ENCODE measurements at regions not wholly inside any gene's neighbourhood (a gene's known extent, or its start where the extent isn't known, plus 50 kb on each side); places are given as distances from the start of the nearest gene placed in this dataset.
"Not testable (repeated sequence)": the region's sequence is repeated elsewhere in the genome, so short reads cannot be mapped to it uniquely, and the experiment has no call there.

DNA sequence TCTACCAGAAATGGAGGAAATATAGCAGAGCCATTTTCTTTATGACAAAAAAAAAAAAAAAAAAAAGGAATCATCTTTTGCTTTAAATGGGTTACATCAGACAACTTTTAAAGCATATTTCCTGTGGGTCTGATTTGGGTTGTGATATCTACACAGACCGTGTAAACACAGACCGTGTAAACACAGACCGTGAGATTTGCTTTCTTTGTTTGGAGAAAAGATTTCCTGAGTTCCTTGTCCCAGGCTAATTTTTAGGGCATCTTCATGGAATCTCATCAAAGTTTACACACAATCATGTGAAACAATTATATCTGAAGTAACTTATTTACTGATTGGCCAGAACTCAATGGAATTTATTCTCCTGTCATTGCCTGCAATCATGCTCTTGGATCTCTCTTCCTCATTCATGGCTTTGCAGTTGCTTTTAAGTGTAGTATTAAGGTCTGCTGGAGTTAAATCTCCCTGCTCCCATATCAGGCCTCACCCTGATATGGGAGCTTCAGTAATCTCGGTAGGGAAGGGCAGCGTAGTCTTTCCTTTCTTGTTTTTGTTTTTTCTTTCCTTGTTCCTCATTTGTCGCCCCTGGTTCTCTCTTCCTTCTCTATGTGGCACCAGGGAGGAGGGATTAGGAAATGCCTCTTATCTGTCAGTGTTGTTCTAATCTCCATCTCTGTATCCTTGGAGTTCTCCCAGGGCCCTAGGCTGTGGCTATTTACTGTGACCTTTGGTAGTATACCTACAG lies 248.6 kb upstream of the JADE1 start:
- no peak for DNase-seq

DNA sequence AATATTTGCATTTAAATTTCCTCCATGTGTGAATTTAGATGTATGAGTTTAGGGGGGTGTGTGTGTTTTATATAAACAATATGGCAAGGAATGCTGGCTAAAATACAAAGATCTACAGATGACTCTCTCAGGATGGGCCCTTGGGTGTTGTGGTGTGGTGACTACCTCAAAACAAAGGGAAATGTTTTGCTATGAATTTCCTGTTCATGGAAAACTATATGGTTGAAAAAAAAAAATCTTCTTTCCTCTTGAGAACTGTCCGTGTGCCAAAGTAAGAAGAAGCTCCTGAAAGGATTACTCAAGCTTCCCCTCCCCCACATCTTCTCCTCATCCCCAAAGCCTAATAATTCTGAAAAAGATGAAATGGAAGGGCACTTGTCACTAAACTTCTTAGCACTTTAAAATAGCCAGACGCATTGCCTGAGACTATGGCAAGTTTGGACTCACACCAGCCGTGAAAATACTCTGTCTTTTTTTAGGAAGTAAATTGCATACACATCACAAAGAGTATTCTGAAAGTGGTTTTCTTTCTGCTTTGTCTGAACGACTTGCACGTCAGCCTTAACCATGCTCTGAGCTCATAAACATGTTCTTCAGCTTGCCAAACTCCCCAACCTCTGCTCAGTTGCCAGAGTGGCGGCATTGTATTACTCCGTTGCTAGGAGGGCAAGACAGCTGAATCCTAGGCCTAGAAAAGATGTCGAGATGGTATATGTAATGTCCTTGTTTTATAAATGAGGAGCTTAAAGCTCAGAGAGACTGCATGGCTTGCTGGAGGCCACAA lies 250.4 kb upstream of the JADE1 start:
- DNase-seq: peak; percentile 13

DNA sequence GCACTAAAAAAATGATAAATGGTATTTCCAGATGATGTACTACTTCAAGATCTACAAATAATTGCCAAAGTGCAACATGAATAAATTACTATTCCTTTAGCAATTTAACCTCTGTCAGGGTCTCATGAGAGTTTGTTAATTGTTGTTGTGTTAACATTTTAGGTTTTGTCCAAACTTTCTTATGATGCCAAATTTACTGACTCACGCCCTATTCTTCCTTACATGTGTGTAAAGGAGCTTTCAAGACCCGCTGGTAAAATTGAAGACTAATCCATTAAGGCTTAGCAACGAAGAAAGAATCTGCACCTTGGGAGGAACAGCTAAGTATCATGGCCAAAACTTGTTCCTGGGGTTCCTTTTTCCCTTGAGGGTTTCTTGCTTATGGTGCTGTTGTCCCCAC lies 252.7 kb upstream of the JADE1 start:
- DNase-seq: no peak

DNA sequence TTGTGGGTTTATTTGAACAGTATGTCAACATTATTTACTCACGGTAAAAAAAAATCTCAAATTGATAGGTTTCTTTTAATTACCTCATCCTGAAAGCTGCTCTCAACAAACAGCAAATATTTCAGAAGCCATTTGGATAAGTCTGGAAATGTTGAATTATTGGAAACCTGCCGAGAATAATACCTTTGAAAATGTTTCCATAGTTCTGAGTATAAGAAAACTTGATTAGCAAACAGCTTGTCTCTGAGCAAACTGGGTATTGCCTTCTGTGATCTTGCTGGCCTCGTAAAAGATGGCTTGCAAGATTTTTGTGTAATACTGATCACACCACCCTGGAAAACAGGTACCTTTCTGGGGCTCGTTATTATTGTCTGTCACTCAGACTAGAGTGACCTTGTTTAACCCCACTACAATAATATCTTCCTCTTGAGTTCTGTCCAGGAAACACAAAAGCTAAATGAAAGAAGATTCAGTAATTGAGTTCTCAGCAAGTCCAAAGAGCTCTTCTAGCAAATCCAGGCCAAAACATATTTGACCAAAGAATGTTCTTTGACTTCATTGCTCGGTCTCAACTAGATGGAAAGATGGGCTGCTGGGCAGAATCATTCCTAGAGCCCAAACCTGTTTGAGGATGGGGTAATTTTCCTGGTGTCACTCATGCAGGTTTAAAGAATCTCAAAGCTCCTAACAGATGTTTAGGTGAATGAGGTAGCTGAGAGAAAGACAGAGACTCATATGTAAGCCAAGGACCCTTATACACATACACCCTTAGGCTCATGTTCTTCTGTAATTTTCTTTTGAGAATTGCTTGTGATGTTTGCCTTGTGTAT lies 255.6 kb upstream of the JADE1 start:
- peak; percentile 61 for DNase-seq

DNA sequence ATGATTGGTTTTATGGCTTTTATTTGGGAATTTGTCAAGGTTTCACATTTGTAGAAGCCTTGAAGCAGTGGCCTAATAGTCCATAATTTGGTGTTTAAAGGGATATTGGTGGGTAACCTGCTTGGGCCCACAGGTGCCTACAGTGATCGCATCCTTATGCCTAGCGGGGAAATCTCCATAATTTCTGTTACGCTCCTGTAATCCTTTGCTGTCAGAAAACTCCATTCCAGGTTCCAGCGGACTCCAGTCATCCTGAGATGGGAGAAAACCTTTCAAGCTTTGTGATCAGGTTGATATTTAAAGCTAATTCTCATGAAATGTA lies 257.0 kb upstream of the JADE1 start:
- peak; percentile 42 for DNase-seq

DNA sequence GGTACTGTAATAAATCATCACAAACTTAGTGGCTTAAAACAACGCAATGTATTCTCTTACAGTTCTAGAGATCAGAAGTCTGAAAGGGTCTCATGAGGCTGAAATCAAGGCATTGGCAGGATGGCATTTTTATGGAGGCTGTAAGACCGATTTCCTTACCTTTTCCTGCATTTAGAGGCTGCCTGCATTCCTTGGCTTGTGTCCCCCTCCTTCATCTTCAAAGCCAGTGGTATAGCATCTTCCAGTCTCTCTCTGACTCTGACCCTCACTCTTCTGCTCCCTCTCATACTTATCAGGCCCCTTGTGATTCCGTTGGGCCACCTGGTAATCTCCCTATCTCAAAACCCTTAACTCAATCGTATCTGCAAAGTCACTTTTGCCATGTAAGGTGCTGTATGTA lies 258.2 kb upstream of the JADE1 start:
- no peak for DNase-seq

DNA sequence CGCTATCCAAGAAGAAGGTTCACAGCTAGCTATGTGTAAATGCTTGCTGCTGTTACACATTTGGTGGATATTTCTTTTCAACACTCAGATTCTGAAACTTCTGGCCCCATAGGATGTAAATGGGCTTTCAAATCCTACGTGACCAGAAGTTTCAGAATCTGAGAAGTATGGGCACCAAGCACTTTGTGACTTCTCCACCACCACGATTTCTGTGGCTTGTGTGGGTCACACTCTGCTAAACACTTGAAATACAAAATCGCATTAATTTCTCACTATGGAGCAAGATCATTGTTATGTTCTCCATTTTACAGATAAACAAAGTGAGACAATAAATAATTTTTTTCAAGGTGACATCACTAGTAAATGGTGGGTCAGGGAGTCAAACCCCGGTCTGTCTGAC lies 259.4 kb upstream of the JADE1 start:
- DNase-seq: no peak

DNA sequence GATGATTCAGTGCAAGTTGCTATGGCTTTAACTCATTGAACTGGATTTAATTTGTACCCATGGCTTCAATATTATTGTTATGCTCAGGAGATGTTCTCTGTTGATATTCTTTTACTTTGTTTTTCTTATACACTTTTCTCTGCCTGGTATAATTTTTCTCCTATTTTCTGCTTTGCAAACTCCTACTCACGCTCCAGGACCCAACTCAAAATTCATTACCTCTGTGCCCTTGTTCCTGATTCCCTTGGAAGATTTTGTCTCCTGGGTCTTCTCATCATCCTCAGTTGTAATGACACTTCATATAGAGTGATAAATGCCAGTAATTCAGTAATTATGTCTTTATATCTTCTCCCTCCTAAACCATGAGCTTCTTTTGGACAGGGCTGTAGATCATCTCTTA lies 259.9 kb upstream of the JADE1 start:
- DNase-seq: no peak

DNA sequence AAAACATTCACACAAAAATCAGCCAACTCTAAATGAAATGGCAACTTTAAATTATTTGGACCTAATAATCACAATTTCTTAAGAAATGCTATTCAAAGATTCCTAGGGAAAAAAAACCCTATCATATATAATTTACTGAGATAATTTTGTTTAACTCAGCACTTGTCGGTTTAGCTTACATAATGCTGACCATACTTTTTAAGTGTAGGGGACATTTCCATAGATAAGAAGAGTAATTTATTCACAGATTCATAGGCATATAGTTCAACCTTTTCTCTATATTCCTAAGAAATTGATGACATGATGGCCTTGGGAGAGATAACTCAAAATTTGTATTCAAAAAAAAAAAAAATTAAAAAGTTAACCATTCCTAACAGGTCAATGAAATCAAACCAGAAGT lies 260.8 kb upstream of the PGRMC2 start:
- no peak for DNase-seq

DNA sequence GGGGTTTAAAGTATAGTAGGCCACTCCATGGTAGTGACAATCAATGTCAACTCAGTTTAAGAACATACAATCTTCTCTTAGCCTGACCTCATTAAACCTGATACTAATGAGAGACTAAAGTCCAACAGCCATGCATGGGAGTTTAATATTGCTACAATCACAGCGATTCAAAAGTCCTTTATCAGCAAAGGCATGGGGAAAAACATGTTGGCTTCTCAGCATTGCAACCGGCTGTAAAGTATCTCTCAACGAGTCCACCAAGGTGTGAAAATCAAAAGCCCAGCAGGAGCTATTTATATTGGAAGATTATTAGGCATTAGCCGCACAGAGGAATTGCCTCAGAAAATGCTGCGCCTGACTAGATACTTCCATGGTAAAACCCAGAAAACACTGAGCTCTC lies 256.7 kb upstream of the PGRMC2 start:
- no peak for DNase-seq

DNA sequence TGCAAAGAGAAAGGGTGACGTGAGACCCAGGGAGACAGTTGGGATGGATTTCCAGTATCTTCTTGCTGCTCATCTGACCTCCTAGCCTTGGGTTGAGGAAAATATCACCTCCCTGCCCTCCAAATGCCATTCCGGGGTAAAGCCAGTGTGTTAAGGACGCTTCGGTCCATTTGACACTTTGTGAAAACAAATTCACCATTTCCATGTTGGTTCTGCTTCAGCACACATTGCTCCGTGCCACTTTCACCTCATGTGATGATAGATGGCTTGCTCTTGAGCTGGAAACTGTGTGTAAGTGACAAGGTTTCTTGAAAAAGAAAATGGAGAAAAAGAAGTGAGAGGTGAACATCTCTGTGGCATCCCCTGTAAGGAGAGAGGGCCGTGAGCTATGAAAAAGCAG lies 256.1 kb upstream of the PGRMC2 start:
- DNase-seq: no peak

DNA sequence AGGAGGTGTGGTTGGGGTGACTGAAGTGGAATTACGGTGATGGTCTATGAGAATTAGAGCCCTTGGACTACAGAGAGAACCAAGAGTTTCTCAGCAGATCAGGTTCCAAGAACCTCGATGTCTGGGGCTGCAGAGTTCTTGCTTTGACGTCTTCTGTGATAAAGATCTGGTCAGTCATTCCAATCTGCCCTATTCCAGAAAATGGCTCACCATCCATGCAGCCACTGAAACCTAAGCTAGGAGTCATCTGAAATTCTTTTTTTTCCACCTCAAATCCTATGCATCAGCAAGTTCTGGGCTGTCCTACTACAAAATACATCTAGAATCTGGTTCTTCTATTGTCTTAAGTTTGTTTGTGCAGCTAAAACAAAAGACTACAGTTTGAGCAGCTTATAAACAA lies 254.4 kb upstream of the PGRMC2 start:
- DNase-seq: no peak

DNA sequence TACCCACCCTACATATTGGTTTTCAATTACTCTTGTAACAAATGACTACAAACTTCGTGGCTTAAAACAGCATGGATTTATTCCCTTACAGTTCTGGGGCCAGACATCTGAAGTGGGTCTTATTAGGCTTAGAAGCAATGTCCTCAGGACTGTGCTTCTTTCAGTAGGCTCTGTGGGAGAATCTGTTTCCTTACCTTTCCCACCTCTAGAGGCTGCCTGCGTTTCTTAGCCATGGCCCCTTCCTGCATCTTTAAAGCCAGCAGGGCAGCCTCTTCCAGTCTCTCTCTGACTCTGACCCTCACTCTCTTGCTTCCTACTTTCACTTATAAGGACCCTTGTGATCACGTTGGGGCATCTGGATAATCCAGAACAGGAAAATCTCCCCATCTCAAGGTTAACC lies 252.5 kb upstream of the PGRMC2 start:
- no peak for DNase-seq

DNA sequence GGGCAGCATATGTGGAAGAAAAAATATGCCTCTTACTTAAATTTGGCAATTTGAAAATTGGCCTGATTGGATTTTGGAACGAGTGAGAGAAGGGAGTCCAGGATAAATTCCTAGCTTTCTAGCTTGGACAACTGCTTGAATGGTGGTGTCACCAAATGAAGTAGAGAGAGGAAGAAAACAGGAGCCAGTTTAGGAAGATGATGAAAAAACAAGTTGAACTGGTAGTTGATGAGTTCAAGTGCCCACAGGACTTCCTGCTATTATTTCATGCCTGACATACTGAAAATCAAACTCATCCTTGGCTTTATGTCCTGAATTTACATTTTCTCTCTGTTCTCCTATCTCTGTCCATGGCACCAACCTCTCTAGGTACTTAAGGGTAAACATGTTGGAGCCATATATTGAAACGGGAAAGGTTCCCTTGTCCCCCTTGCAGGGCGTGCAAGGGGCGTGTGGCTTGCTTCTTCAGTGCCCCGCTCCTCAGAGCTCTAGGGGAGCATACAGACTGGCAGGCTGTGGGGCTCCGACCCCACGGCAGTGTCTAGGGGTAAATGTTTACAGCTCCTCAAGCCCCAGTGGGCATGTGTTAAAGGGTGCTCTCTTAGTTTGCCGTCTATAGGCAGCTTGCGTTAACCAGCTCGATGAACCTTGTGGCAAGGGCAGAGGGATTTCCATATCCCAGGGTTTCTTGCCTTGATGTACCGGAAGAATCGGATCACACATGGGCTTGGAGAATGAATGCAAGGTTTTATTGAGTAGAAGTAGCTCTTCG lies 250.7 kb upstream of the PGRMC2 start:
- no peak for DNase-seq

DNA sequence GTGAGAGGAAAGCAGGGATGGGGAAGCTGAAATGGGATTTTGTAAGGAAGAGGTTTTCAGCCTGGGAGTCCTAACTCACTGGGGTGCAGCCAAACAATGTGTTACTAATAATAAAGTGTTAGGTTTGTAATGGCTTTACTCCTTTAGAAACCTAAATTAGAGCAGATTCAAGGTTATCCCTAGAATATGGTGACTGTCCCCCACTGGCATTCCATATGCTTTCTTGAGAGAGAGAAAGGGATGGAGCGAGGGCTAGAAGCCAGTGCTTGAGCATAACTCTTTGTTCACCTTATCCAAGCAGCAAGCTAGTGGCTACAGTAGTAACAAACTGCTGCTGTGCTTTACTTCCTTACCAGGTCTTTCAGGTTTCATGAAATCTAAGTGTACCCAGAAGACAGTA lies 249.1 kb upstream of the PGRMC2 start:
- no peak for DNase-seq

DNA sequence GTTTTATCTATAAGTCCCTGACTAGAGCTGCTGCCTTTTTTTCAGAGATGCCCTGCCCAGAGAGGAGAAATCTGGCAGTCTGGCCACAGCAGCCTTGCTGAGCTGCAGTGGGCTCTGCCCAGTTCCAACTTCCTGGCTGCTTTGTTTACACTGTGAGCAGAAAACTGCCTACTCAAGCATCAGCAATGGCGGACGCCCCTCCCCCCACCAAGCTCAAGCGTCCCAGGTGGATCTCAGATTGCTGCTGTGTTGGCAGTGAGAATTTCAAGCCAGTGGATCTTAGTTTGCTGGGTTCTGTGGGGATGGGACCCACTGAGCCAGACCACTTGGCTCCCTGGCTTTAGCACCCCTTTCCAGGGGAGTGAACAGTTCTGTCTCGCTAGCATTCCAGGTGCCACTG lies 247.9 kb upstream of the PGRMC2 start:
- not testable (repeated sequence) for DNase-seq

DNA sequence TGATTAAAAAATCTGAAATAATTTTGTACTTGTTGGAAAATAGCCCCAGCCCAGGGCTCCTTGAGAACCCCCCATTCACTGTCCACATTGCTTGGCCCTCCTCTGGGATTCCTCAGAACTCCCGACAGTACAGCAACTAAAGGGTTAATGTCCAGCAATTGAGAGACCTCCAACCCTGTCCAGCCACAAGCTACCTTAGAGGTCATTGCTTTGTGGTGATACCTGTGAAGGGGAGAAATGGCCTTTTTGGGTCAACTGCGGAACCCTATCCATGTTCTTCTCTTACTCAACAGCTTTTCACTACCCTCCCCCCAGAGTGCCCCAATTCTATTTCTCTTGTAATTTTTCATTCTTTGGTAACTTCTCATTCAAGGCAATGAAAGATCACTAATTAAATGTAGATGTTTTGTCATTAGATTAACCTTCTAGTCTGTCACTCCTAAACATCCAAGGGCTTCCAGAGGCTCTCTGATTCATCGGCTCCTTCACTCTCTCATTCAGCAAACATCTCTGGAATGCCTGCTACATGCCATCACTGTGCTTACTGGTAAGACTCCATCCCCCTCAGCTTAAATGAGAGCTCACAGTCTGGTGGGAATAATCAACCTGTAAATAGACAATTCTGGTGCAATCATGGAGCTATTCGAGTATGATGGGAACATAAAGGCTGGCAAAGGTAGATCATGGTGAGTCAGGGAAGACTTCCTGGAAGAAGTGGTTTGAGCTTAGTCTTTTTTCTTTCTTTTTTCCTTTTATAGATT lies 241.4 kb upstream of the PGRMC2 start:
- DNase-seq: no peak

DNA sequence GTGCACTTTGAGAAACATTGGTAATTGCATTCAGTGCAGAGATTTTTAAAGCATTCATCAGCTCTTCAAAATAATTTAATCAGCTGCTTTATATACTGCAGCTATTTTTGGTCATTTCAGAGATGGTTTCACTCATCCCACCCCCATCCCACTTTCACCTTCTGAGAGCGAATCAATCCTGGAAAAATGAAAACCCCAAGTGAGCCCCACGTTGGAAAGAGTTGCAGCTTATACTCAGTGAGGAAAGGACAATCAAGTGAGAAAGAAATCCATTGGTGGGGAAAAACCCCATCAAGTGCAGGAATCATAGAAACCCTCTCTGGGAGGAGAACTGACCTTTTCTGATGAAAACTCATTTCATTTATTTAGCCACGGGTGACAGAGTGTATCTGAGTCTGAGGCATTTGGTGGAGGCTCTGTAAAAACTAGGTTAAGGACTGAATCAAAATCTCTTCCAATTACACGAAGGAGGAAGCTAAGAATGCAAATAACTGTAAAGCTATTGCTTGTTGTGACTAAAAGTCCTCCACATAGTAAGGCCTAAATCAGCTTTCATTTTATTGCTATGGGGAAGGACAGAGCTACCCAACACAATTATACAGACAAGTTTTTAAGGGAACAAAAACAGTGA lies 240.4 kb upstream of the PGRMC2 start:
- no peak for DNase-seq

DNA sequence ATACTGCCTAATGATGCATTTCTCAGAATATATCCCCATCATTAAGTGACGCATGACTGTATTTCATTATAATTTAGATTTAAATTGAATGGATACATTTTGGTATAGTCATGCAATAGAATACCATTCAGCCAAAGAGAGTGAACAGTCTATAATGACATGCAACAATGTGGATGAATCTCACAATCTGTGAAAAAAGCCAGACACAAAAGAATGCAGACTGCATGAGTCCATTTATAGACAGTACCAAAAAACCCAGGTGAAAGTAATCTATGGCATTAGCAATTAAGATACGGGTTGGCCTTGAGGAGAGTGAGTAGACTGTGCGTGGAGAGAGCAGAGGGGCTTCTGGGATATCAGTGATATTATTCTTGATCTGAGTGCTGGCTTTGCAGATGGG lies 239.7 kb upstream of the PGRMC2 start:
- DNase-seq: no peak

DNA sequence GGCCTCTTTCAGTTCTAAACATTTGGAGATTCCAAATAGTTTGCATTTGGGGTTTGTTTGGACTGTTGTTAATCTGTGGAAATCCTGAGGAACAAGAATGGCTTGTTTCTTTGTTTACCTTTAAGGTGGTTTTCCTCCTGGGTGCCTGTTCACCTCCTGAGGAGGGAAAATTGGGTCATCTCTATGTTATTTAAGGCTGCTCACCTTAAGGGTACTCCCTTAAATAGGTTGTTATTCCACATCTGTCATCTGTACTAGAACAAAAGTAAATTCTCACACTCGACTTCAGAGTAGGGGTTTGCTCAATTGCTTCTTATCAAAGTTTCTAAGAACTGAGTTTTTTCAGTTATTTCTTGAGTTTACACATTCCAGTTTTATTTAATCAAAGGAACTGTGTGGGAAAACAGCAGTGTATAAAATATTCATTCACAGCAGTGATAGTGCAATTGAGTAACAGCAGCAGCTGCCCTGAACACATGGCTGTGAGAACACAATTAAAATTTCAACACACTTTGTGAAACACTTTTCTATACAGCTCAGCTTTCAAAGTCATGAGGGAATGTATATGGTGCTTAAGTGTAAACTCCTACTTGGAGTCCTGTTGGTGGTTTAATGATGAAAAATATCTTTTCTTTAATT lies 238.5 kb upstream of the PGRMC2 start:
- DNase-seq: no peak

DNA sequence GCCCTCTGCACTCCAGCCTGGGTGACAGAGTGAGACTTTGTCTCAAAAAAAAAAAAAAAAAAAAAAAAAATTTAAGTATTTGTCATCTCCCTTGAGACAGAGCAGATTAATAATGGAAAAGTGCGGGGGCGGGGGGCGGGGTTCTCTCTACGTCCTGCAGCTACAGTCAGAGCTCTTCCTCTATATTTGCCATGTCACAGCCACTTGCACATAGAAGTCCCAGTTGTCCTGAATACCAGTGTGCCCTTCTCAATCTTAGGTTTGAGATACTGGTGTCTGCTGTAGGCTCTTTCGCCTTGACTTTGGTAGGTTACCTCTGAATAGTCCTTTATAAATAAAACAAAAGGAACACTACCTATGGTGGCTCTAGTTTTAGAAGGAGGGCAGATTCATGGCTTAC lies 237.8 kb upstream of the PGRMC2 start:
- DNase-seq: no peak

Data from DMS79 treated with DMSO at 0.1 percent for 48 hours (cell line).